ENCODE measurements at regions not wholly inside any gene's neighbourhood (a gene's known extent, or its start where the extent isn't known, plus 50 kb on each side); places are given as distances from the start of the nearest gene placed in this dataset.

- ATAC-seq (no peak), DNase-seq (ENCODE audit: low spot score) (no peak)
- no peak overlapping the region for H3K27ac Mint-ChIP-seq
- H3K36me3 Mint-ChIP-seq = no peaks in the 10 kb centered on the region
- H3K9me3 Mint-ChIP-seq = no peaks in the 10 kb centered on the region
- ChIA-PET CTCF (no interaction called here), POLR2A (no interaction called here)
- H3K4me1 Mint-ChIP-seq = peaks cover 23% of the 10 kb centered on the region
- TF ChIP-seq SMAD4 (CRISPR knock-in tag; IDR thresholded peaks at IDR 0.05) = no peak
- TF ChIP-seq ZNF263 (CRISPR knock-in tag; IDR thresholded peaks at IDR 0.05; ENCODE audit: low read depth) = no peak
- H3K4me3 Mint-ChIP-seq = no peak overlapping the region
- H3K27me3 Mint-ChIP-seq (ENCODE audit: low read depth) = no peaks in the 10 kb centered on the region
Measured at GRCh38 chr2:192539306-192539705, 344.6 kb upstream of the TMEFF2 start.

- ChIA-PET POLR2A (no interaction called here), CTCF (no interaction called here)
- TF ChIP-seq, protein P1, sequence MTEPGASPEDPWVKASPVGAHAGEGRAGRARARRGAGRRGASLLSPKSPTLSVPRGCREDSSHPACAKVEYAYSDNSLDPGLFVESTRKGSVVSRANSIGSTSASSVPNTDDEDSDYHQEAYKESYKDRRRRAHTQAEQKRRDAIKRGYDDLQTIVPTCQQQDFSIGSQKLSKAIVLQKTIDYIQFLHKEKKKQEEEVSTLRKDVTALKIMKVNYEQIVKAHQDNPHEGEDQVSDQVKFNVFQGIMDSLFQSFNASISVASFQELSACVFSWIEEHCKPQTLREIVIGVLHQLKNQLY (CRISPR knock-in tag; IDR thresholded peaks at IDR 0.05) = no peak
- TF ChIP-seq, protein P2, sequence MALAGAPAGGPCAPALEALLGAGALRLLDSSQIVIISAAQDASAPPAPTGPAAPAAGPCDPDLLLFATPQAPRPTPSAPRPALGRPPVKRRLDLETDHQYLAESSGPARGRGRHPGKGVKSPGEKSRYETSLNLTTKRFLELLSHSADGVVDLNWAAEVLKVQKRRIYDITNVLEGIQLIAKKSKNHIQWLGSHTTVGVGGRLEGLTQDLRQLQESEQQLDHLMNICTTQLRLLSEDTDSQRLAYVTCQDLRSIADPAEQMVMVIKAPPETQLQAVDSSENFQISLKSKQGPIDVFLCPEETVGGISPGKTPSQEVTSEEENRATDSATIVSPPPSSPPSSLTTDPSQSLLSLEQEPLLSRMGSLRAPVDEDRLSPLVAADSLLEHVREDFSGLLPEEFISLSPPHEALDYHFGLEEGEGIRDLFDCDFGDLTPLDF (CRISPR knock-in tag; IDR thresholded peaks at IDR 0.05) = no peak
- no peak for TF ChIP-seq ZMAT4 (CRISPR knock-in tag; IDR thresholded peaks at IDR 0.05)
- TF ChIP-seq, protein P3, sequence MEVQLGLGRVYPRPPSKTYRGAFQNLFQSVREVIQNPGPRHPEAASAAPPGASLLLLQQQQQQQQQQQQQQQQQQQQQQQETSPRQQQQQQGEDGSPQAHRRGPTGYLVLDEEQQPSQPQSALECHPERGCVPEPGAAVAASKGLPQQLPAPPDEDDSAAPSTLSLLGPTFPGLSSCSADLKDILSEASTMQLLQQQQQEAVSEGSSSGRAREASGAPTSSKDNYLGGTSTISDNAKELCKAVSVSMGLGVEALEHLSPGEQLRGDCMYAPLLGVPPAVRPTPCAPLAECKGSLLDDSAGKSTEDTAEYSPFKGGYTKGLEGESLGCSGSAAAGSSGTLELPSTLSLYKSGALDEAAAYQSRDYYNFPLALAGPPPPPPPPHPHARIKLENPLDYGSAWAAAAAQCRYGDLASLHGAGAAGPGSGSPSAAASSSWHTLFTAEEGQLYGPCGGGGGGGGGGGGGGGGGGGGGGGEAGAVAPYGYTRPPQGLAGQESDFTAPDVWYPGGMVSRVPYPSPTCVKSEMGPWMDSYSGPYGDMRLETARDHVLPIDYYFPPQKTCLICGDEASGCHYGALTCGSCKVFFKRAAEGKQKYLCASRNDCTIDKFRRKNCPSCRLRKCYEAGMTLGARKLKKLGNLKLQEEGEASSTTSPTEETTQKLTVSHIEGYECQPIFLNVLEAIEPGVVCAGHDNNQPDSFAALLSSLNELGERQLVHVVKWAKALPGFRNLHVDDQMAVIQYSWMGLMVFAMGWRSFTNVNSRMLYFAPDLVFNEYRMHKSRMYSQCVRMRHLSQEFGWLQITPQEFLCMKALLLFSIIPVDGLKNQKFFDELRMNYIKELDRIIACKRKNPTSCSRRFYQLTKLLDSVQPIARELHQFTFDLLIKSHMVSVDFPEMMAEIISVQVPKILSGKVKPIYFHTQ (CRISPR knock-in tag; IDR thresholded peaks at IDR 0.05) = no peak
- TF ChIP-seq, protein P4, sequence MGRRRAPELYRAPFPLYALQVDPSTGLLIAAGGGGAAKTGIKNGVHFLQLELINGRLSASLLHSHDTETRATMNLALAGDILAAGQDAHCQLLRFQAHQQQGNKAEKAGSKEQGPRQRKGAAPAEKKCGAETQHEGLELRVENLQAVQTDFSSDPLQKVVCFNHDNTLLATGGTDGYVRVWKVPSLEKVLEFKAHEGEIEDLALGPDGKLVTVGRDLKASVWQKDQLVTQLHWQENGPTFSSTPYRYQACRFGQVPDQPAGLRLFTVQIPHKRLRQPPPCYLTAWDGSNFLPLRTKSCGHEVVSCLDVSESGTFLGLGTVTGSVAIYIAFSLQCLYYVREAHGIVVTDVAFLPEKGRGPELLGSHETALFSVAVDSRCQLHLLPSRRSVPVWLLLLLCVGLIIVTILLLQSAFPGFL (CRISPR knock-in tag; IDR thresholded peaks at IDR 0.05; ENCODE audit: borderline replicate concordance) = no peak
- TF ChIP-seq PRRX2 (CRISPR knock-in tag; IDR thresholded peaks at IDR 0.05) = no peak
- TF ChIP-seq HMGA2 (CRISPR knock-in tag; IDR thresholded peaks at IDR 0.05) = no peak
- TF ChIP-seq USF2 (CRISPR knock-in tag; IDR thresholded peaks at IDR 0.05) = no peak
- no peak for TF ChIP-seq ZNF416 (CRISPR knock-in tag; IDR thresholded peaks at IDR 0.05)
- no peak for TF ChIP-seq TEAD4 (CRISPR knock-in tag; IDR thresholded peaks at IDR 0.05)
- no peak for TF ChIP-seq NFE2L1 (CRISPR knock-in tag; IDR thresholded peaks at IDR 0.05)
- no peaks in the 10 kb centered on the region for H3K9me3 Mint-ChIP-seq
- H3K4me1 Mint-ChIP-seq = peaks cover 8% of the 10 kb centered on the region
- no peak for DNase-seq (ENCODE audit: low spot score)
- H3K27ac Mint-ChIP-seq = no peak overlapping the region
- H3K27me3 Mint-ChIP-seq (ENCODE audit: low read depth) = no peaks in the 10 kb centered on the region
- no peak for ATAC-seq
- no peaks in the 10 kb centered on the region for H3K36me3 Mint-ChIP-seq
- H3K4me3 Mint-ChIP-seq = no peak overlapping the region
Measured at GRCh38 chr2:192536922-192537624, 342.3 kb upstream of the TMEFF2 start.

Measured in WTC11 (cell line).